ENCODE measurements at regions not wholly inside any gene's neighbourhood (a gene's known extent, or its start where the extent isn't known, plus 50 kb on each side); places are given as distances from the start of the nearest gene placed in this dataset.

DNA sequence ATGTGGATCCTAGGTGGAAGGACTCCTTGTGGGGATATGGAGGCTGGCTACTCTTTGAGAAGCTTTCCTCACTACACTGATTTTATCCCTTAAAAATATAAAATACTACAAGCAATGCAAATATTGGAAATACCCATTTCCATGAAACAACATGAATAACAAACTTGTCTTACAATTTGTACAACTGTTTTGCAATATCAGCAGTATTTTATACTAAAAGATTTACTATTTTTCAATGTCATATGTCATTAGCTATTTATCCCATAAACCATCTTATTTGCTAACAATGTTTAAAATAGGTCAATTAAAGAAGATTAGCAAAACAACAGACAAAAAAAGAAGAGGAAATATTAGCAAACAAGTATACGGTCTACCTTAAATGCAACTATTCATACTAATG, 1674.1 kb downstream of the PCDH7 start:
- Histone ChIP-seq H3K23ac (ENCODE audit: insufficient read length, low read depth, low read length) (no peak overlapping the region), H3K4me1 (ENCODE audit: insufficient read depth, low read length) (no peaks in the 10 kb centered on the region), H4K8ac (replicated peaks; ENCODE audit: insufficient read length, low read depth, low read length) (no peak overlapping the region), H3K56ac (ENCODE audit: insufficient read length, low read depth, low read length) (no peak overlapping the region), H4K20me1 (ENCODE audit: control insufficient read depth, insufficient read depth, insufficient read length) (no peaks in the 10 kb centered on the region), H4K91ac (ENCODE audit: insufficient read length, low read depth, low read length) (no peak overlapping the region), H2BK20ac (ENCODE audit: low read depth, low read length, poor library complexity, severe bottlenecking) (no peak overlapping the region), H2BK15ac (ENCODE audit: low read depth, low read length) (no peak overlapping the region), H3K23me2 (ENCODE audit: insufficient read length, low read depth, low read length, poor library complexity, severe bottlenecking) (no peaks in the 10 kb centered on the region), H3K14ac (ENCODE audit: insufficient read depth, low read length) (no peak overlapping the region), H3K79me2 (ENCODE audit: insufficient read depth, low read length) (no peaks in the 10 kb centered on the region), H3K27ac (ENCODE audit: insufficient read length, low read depth, low read length) (no peak overlapping the region), H3K4me2 (ENCODE audit: insufficient read depth, insufficient read length, low read length) (no peak overlapping the region), H3K9me3 (ENCODE audit: control insufficient read depth, low read depth, low read length) (no peaks in the 10 kb centered on the region), H2AK5ac (ENCODE audit: insufficient read length, low read length) (no peak overlapping the region), H3T11ph (ENCODE audit: low read length) (no peak overlapping the region), H4K5ac (ENCODE audit: insufficient read length, low read depth, low read length) (no peak overlapping the region), H3K27me3 (ENCODE audit: insufficient read depth, low read length) (no peaks in the 10 kb centered on the region), H2BK120ac (ENCODE audit: low read depth, low read length, poor library complexity, severe bottlenecking) (no peak overlapping the region), H3K18ac (ENCODE audit: insufficient read length, low read depth, low read length) (no peak overlapping the region), H2BK5ac (ENCODE audit: insufficient read length, low read length) (no peak overlapping the region), H3K9ac (ENCODE audit: extremely low read depth, insufficient read length, low read length) (no peak overlapping the region), H2AFZ (ENCODE audit: low read length) (no peak overlapping the region), H3K4ac (ENCODE audit: low read depth, low read length) (no peak overlapping the region), H2BK12ac (ENCODE audit: insufficient read length, low read depth, low read length) (no peak overlapping the region), H3K79me1 (ENCODE audit: insufficient read depth, low read depth, low read length, poor library complexity, severe bottlenecking) (no peaks in the 10 kb centered on the region)
- Mint-ChIP-seq H3K27me3 (ENCODE audit: low read depth) (no peaks in the 10 kb centered on the region), H3K4me3 (no peak overlapping the region), H3K4me1 (no peaks in the 10 kb centered on the region; a peak in 2 of 4 replicates), H3K36me3 (ENCODE audit: insufficient read depth in 1 of 3, low read depth in 3 of 3) (no peaks in the 10 kb centered on the region), H3K27ac (no peak overlapping the region), H3K9me3 (no peaks in the 10 kb centered on the region)
- TF ChIP-seq, protein P1, sequence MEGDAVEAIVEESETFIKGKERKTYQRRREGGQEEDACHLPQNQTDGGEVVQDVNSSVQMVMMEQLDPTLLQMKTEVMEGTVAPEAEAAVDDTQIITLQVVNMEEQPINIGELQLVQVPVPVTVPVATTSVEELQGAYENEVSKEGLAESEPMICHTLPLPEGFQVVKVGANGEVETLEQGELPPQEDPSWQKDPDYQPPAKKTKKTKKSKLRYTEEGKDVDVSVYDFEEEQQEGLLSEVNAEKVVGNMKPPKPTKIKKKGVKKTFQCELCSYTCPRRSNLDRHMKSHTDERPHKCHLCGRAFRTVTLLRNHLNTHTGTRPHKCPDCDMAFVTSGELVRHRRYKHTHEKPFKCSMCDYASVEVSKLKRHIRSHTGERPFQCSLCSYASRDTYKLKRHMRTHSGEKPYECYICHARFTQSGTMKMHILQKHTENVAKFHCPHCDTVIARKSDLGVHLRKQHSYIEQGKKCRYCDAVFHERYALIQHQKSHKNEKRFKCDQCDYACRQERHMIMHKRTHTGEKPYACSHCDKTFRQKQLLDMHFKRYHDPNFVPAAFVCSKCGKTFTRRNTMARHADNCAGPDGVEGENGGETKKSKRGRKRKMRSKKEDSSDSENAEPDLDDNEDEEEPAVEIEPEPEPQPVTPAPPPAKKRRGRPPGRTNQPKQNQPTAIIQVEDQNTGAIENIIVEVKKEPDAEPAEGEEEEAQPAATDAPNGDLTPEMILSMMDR (conservative IDR thresholded peaks at IDR 0.05) = no peak
- DNase-seq = no peak
- no CpG with 5 or more reads among the region's 1 CpG for WGBS (ENCODE audit: extremely low coverage, insufficient read length, low lambda C conversion rate)

All from H9 (cell line).